ENCODE measurements at regions not wholly inside any gene's neighbourhood (a gene's known extent, or its start where the extent isn't known, plus 50 kb on each side); places are given as distances from the start of the nearest gene placed in this dataset.

GRCh38 chr6:155641603-155642002 is 186.0 kb upstream of the NOX3 start:
- DNase-seq (no peak), ATAC-seq (ENCODE audit: low read depth) (no peak)
- Histone ChIP-seq H3K4me2 (ENCODE audit: low read depth, low read length) (no peak overlapping the region), H3K9me3 (ENCODE audit: control insufficient read depth, insufficient read depth, low read length) (peaks cover 6% of the 10 kb centered on the region; the same call in 1 of the 2 replicates), H3K79me1 (ENCODE audit: low read depth in 1 of 2, low read length in 2 of 2) (no peaks in the 10 kb centered on the region), H3K27me3 (ENCODE audit: control insufficient read depth, insufficient read depth, low read length) (no peaks in the 10 kb centered on the region), H3K14ac (replicated peaks; ENCODE audit: low read depth, low read length) (no peak overlapping the region), H3K9ac (ENCODE audit: low read depth, low read length) (no peak overlapping the region), H3K18ac (ENCODE audit: low read depth, low read length) (no peak overlapping the region), H2BK120ac (ENCODE audit: low read depth, low read length) (no peak overlapping the region), H4K20me1 (ENCODE audit: insufficient read depth, low read length) (no peaks in the 10 kb centered on the region), H4K5ac (ENCODE audit: low read depth, low read length) (no peak overlapping the region), H2BK15ac (ENCODE audit: low read depth, low read length) (no peak overlapping the region), H2AK9ac (replicated peaks; ENCODE audit: low read depth, low read length, poor library complexity) (no peak overlapping the region), H4K8ac (ENCODE audit: low read depth in 2 of 2, low read length in 2 of 2) (no peak overlapping the region), H3K56ac (ENCODE audit: extremely low read depth, insufficient read depth, low read length) (no peak overlapping the region), H3K36me3 (ENCODE audit: control insufficient read depth, insufficient read depth, low read length) (no peaks in the 10 kb centered on the region), H2AFZ (replicated peaks; ENCODE audit: low read length, poor library complexity) (no peak overlapping the region), H3K4ac (ENCODE audit: low read depth, low read length) (no peak overlapping the region), H3K4me3 (ENCODE audit: insufficient read depth, low read depth, low read length) (no peak overlapping the region), H2BK5ac (ENCODE audit: low read depth, low read length, poor library complexity, severe bottlenecking) (no peak overlapping the region), H2BK20ac (ENCODE audit: low read depth, low read length) (no peak overlapping the region), H3K23ac (ENCODE audit: low read depth, low read length) (no peak overlapping the region), H3K9me1 (ENCODE audit: insufficient read depth, low read length) (no peaks in the 10 kb centered on the region), H2AK5ac (ENCODE audit: low read depth, low read length) (no peak overlapping the region), H3K27ac (ENCODE audit: insufficient read depth, low read length) (no peak overlapping the region), H3K4me1 (ENCODE audit: control insufficient read depth, insufficient read depth, low read length) (no peaks in the 10 kb centered on the region), H4K91ac (ENCODE audit: insufficient read depth, low read depth, low read length) (no peak overlapping the region)
- intact Hi-C loops (cut with micrococcal nuclease), result no loop called here
- no CpG with 5 or more reads among the region's 1 CpG for WGBS, 2 experiments (ENCODE audit: extremely low coverage in 2 of 2, insufficient read length in 1 of 2)
- in situ Hi-C loops (cut with MboI; ENCODE audit: low sequenced_read_pairs), result no loop called here
- dilution Hi-C loops (cut with HindIII; ENCODE audit: low sequenced_read_pairs, unreplicated experiment), result no loop called here
- ChIA-PET CTCF (interaction anchor here (0.7 kb wide), 1 partner anchor 38 kb away, joined by 3 read pairs; no protein-coding TSS in a partner anchor), POLR2A (ENCODE audit: unreplicated experiment) (no interaction called here)
- no TSS peak for BruUV-seq (replicated peaks)
- no peak for TF ChIP-seq RAD21 (IDR thresholded peaks at IDR 0.05; ENCODE audit: low read length)
- no peak for TF ChIP-seq RFX5 (IDR thresholded peaks at IDR 0.05; ENCODE audit: low read depth, low read length)
- TF ChIP-seq CEBPB (IDR thresholded peaks at IDR 0.05; ENCODE audit: low read depth, low read length), result no peak
- no peak for TF ChIP-seq NFE2L2 (IDR thresholded peaks at IDR 0.05; ENCODE audit: low read depth, low read length)
- TF ChIP-seq, protein P1, sequence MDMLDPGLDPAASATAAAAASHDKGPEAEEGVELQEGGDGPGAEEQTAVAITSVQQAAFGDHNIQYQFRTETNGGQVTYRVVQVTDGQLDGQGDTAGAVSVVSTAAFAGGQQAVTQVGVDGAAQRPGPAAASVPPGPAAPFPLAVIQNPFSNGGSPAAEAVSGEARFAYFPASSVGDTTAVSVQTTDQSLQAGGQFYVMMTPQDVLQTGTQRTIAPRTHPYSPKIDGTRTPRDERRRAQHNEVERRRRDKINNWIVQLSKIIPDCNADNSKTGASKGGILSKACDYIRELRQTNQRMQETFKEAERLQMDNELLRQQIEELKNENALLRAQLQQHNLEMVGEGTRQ (IDR thresholded peaks at IDR 0.05; ENCODE audit: low read depth, low read length), result no peak
- TF ChIP-seq MAFK (IDR thresholded peaks at IDR 0.05; ENCODE audit: low read depth, low read length), result no peak
- TF ChIP-seq, protein P2, sequence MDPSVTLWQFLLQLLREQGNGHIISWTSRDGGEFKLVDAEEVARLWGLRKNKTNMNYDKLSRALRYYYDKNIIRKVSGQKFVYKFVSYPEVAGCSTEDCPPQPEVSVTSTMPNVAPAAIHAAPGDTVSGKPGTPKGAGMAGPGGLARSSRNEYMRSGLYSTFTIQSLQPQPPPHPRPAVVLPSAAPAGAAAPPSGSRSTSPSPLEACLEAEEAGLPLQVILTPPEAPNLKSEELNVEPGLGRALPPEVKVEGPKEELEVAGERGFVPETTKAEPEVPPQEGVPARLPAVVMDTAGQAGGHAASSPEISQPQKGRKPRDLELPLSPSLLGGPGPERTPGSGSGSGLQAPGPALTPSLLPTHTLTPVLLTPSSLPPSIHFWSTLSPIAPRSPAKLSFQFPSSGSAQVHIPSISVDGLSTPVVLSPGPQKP (IDR thresholded peaks at IDR 0.05; ENCODE audit: borderline replicate concordance, low read depth, low read length), result no peak
- no peak for TF ChIP-seq RCOR1 (IDR thresholded peaks at IDR 0.05; ENCODE audit: insufficient replicate concordance, low read length)
- TF ChIP-seq FOS (IDR thresholded peaks at IDR 0.05; ENCODE audit: low read depth, low read length), result no peak
- TF ChIP-seq CTCF (conservative IDR thresholded peaks at IDR 0.05; ENCODE audit: low read depth, low read length), result no peak
- no peak for TF ChIP-seq MAZ (IDR thresholded peaks at IDR 0.05; ENCODE audit: borderline replicate concordance, low read depth, low read length)
